ENCODE measurements at regions not wholly inside any gene's neighbourhood (a gene's known extent, or its start where the extent isn't known, plus 50 kb on each side); places are given as distances from the start of the nearest gene placed in this dataset.

GRCh38 chr14:40119765-40120164 lies 687.5 kb upstream of the FBXO33 start (continued):
- no peak for TF ChIP-seq CREB1 (CRISPR knock-in tag; IDR thresholded peaks at IDR 0.05; ENCODE audit: low read depth)
- TF ChIP-seq JUNB (IDR thresholded peaks at IDR 0.05; ENCODE audit: unreplicated experiment) = no peak

- Mint-ChIP-seq H3K27ac (no peak overlapping the region), H3K27me3 (ENCODE audit: insufficient read depth, low read depth, poor library complexity) (no peaks in the 10 kb centered on the region), H3K4me3 (no peak overlapping the region), H3K9me3 (no peaks in the 10 kb centered on the region), H3K36me3 (ENCODE audit: low read depth) (no peaks in the 10 kb centered on the region), H3K4me1 (peaks cover 8% of the 10 kb centered on the region; the same call in 2 of the 3 replicates)
- ATAC-seq (no peak), DNase-seq (ENCODE audit: low spot score) (no peak)
- no peaks in the 10 kb centered on the region for H3K9me2 ChIP-seq (ENCODE audit: insufficient read depth)
- no peak overlapping the region for H2AFZ ChIP-seq
- H3K27ac ChIP-seq (ENCODE audit: low read depth) = no peak overlapping the region
- TF ChIP-seq ZNF462 (CRISPR knock-in tag; IDR thresholded peaks at IDR 0.05) = no peak
- no peak for TF ChIP-seq NANOG (IDR thresholded peaks at IDR 0.05; ENCODE audit: borderline replicate concordance)
- no peak for TF ChIP-seq STAT1 (IDR thresholded peaks at IDR 0.05; ENCODE audit: unreplicated experiment)
- TF ChIP-seq POLR2AphosphoS5 (IDR thresholded peaks at IDR 0.05; ENCODE audit: low read depth) = no peak
- TF ChIP-seq EZH2 (IDR thresholded peaks at IDR 0.05; ENCODE audit: low read depth, unreplicated experiment) = no peak
- TF ChIP-seq EZH2phosphoT487 (IDR thresholded peaks at IDR 0.05; ENCODE audit: unreplicated experiment) = no peak
- TF ChIP-seq CTCF (conservative IDR thresholded peaks at IDR 0.05; ENCODE audit: low read depth in 2 of 2) = no peak
- TF ChIP-seq JUNB (IDR thresholded peaks at IDR 0.05; ENCODE audit: unreplicated experiment) = no peak
- TF ChIP-seq ZNF331 (CRISPR knock-in tag; IDR thresholded peaks at IDR 0.05; ENCODE audit: low read depth) = no peak
- TF ChIP-seq CREB1 (CRISPR knock-in tag; IDR thresholded peaks at IDR 0.05; ENCODE audit: low read depth) = no peak
- TF ChIP-seq REST (IDR thresholded peaks at IDR 0.05; ENCODE audit: unreplicated experiment) = no peak
- no peak for TF ChIP-seq ETS1 (IDR thresholded peaks at IDR 0.05)
- no peak for TF ChIP-seq ZNF114 (CRISPR knock-in tag; IDR thresholded peaks at IDR 0.05)
- no peak overlapping the region for H3K4me3 ChIP-seq
- no peaks in the 10 kb centered on the region for H3K36me3 ChIP-seq (ENCODE audit: insufficient read depth)
- H3F3A ChIP-seq (replicated peaks; ENCODE audit: low read depth) = no peaks in the 10 kb centered on the region
- H3K79me2 ChIP-seq (replicated peaks; ENCODE audit: insufficient read depth) = no peaks in the 10 kb centered on the region
- peaks cover 5% of the 10 kb centered on the region; the same call in 1 of the 2 replicates for H3K4me1 ChIP-seq (ENCODE audit: insufficient read depth)
- no peak overlapping the region for H3K4me2 ChIP-seq
- H3K27me3 ChIP-seq (ENCODE audit: insufficient read depth) = no peaks in the 10 kb centered on the region
- no peaks in the 10 kb centered on the region for H4K20me1 ChIP-seq (replicated peaks; ENCODE audit: insufficient read depth)
These were observed 687.1 kb upstream of the FBXO33 start for GRCh38 chr14:40119321-40119720.

Data from GM23338 (cell line).